IMR-90 (cell line): ENCODE measurements at regions not wholly inside any gene's neighbourhood (a gene's known extent, or its start where the extent isn't known, plus 50 kb on each side); places are given as distances from the start of the nearest gene placed in this dataset.

Source experiments
- ATAC-seq: fragments of 200-7000 bp; cut with Tn5 transposase; 2 replicates; pipeline ENCODE4 v1.9.1; 2020; ENCODE audit warnings: low read depth, mild to moderate bottlenecking, moderate library complexity
- BruUV-seq: library from RNA; stranded (reverse); fragments of 400-500 nt; replicated peaks from 2 replicates; lab custom pipeline; 2021; lab: Mats Ljungman, UMichigan
- CTCF ChIA-PET: fragments of 300-600 bp; formaldehyde crosslinking; extraction: SDS; loops from one replicate; lab custom pipeline; 2021; ENCODE audit warnings: antibody characterized with exemption; lab: Yijun Ruan, JAX
- POLR2A ChIA-PET: fragments of 300-600 bp; sonication (Branson Sonifier 250); formaldehyde crosslinking; loops from one replicate; lab custom pipeline; 2022; ENCODE audit warnings: antibody characterized with exemption; ENCODE audit not compliant: unreplicated experiment; lab: Charles Lee
- DNase-seq: peaks from one replicate; pipeline ENCODE4 v3.0.0; 2013
- H2AFZ ChIP-seq: replicated peaks from 2 replicates; pipeline ENCODE3; 2013; ENCODE audit warnings: low read length, mild to moderate bottlenecking; ENCODE audit not compliant: poor library complexity
- H2AK5ac ChIP-seq: 2 replicates; pipeline ENCODE4 v1.6.1; 2013; ENCODE audit warnings: low read depth, low read length, inconsistent platforms
- H2AK9ac ChIP-seq: replicated peaks from 2 replicates; pipeline ENCODE3; 2013; ENCODE audit warnings: mild to moderate bottlenecking, low read depth, low read length, moderate library complexity; ENCODE audit not compliant: poor library complexity
- H2BK120ac ChIP-seq: 2 replicates; pipeline ENCODE4 v1.6.1; 2013; ENCODE audit warnings: low read depth, low read length, inconsistent platforms
- H2BK15ac ChIP-seq: 3 replicates; pipeline ENCODE4 v1.6.1; 2013; ENCODE audit warnings: low read depth, low read length, inconsistent platforms
- H2BK20ac ChIP-seq: 2 replicates; pipeline ENCODE4 v1.6.1; 2013; ENCODE audit warnings: low read depth, mild to moderate bottlenecking, inconsistent platforms, low read length, moderate library complexity
- H2BK5ac ChIP-seq: 2 replicates; pipeline ENCODE4 v1.6.1; 2013; ENCODE audit warnings: mild to moderate bottlenecking, low read depth, low read length, inconsistent platforms; ENCODE audit not compliant: poor library complexity, severe bottlenecking
- H3K14ac ChIP-seq: replicated peaks from 2 replicates; pipeline ENCODE4 v1.6.1; 2013; ENCODE audit warnings: low read depth, low read length, inconsistent platforms
- H3K18ac ChIP-seq: 2 replicates; pipeline ENCODE4 v1.6.1; 2013; ENCODE audit warnings: low read depth, low read length, control low read depth
- H3K23ac ChIP-seq: 2 replicates; pipeline ENCODE4 v1.6.1; 2013; ENCODE audit warnings: low read depth, low read length, inconsistent platforms
- H3K27ac ChIP-seq: 2 replicates; pipeline ENCODE4 v1.5.1; 2013; ENCODE audit warnings: mild to moderate bottlenecking, control low read depth, low read length; ENCODE audit not compliant: insufficient read depth
- H3K27me3 ChIP-seq: 2 replicates; pipeline ENCODE4 v1.6.1; 2013; ENCODE audit warnings: low read length; ENCODE audit not compliant: control insufficient read depth, insufficient read depth
- H3K36me3 ChIP-seq: 2 replicates; pipeline ENCODE4 v1.6.1; 2013; ENCODE audit warnings: low read length, mixed read lengths; ENCODE audit not compliant: control insufficient read depth, insufficient read depth
- H3K4ac ChIP-seq: 2 replicates; pipeline ENCODE4 v1.6.1; 2013; ENCODE audit warnings: low read depth, low read length, inconsistent platforms
- H3K4me1 ChIP-seq: 2 replicates; pipeline ENCODE4 v1.6.1; 2013; ENCODE audit warnings: low read length, mixed read lengths; ENCODE audit not compliant: control insufficient read depth, insufficient read depth
- H3K4me2 ChIP-seq: 2 replicates; pipeline ENCODE4 v1.6.1; 2013; ENCODE audit warnings: low read depth, mild to moderate bottlenecking, control low read depth, low read length, moderate library complexity
- H3K4me3 ChIP-seq: 2 replicates; pipeline ENCODE4 v1.5.1; 2013; ENCODE audit warnings: low read depth, mild to moderate bottlenecking, control low read depth, low read length, moderate library complexity; ENCODE audit not compliant: insufficient read depth
- H3K56ac ChIP-seq: 2 replicates; pipeline ENCODE4 v1.6.1; 2013; ENCODE audit warnings: low read length, inconsistent platforms; ENCODE audit not compliant: insufficient read depth; ENCODE audit errors: extremely low read depth
- H3K79me1 ChIP-seq, 2 experiments: 2 replicates each; pipeline ENCODE4 v1.6.1; 2013; ENCODE audit warnings: low read length in 2 of 2, inconsistent platforms in 1 of 2, low read depth in 1 of 2
- H3K9ac ChIP-seq: 2 replicates; pipeline ENCODE4 v1.6.1; 2013; ENCODE audit warnings: low read depth, low read length, control low read depth
- H3K9me1 ChIP-seq: 2 replicates; pipeline ENCODE4 v1.6.1; 2013; ENCODE audit warnings: low read length, inconsistent platforms; ENCODE audit not compliant: insufficient read depth
- H3K9me3 ChIP-seq: 2 replicates; pipeline ENCODE4 v1.6.1; 2013; ENCODE audit warnings: low read length; ENCODE audit not compliant: control insufficient read depth, insufficient read depth
- H4K20me1 ChIP-seq: 2 replicates; pipeline ENCODE4 v1.6.1; 2013; ENCODE audit warnings: low read length, inconsistent platforms; ENCODE audit not compliant: insufficient read depth
- H4K5ac ChIP-seq: 2 replicates; pipeline ENCODE4 v1.6.1; 2013; ENCODE audit warnings: mild to moderate bottlenecking, low read depth, low read length, control low read depth
- H4K8ac ChIP-seq, 2 experiments: 2 replicates each; pipeline ENCODE4 v1.6.1; 2013; ENCODE audit warnings: low read depth in 2 of 2, low read length in 2 of 2, control low read depth in 1 of 2, inconsistent platforms in 1 of 2
- H4K91ac ChIP-seq: 2 replicates; pipeline ENCODE4 v1.6.1; 2013; ENCODE audit warnings: low read depth, low read length, inconsistent platforms; ENCODE audit not compliant: insufficient read depth
- BHLHE40 ChIP-seq: fragments of 150-350 bp; IDR thresholded peaks from 2 replicates; pipeline ENCODE4 v1.6.1; 2016; ENCODE audit warnings: mild to moderate bottlenecking, low read depth, low read length
- CEBPB ChIP-seq: IDR thresholded peaks from 2 replicates; pipeline ENCODE4 v1.6.1; 2012; ENCODE audit warnings: low read depth, low read length, improper control_type of control experiment
- CHD1 ChIP-seq: IDR thresholded peaks from 2 replicates; pipeline ENCODE4 v1.6.1; 2012; ENCODE audit warnings: low read depth, low read length, improper control_type of control experiment
- FOS ChIP-seq: fragments of 150-350 bp; IDR thresholded peaks from 2 replicates; pipeline ENCODE4 v1.6.1; 2016; ENCODE audit warnings: low read depth, low read length
- MAFK ChIP-seq: IDR thresholded peaks from 2 replicates; pipeline ENCODE4 v1.6.1; 2012; ENCODE audit warnings: low read depth, low read length, improper control_type of control experiment
- MAZ ChIP-seq: IDR thresholded peaks from 2 replicates; pipeline ENCODE4 v1.6.1; 2012; ENCODE audit warnings: low read depth, mild to moderate bottlenecking, low read length, improper control_type of control experiment, moderate library complexity, borderline replicate concordance
- MXI1 ChIP-seq: IDR thresholded peaks from 2 replicates; pipeline ENCODE4 v1.6.1; 2012; ENCODE audit warnings: low read depth, mild to moderate bottlenecking, low read length, moderate library complexity, borderline replicate concordance
- NFE2L2 ChIP-seq: fragments of 150-350 bp; IDR thresholded peaks from 2 replicates; pipeline ENCODE4 v1.6.1; 2016; ENCODE audit warnings: low read depth, mild to moderate bottlenecking, low read length
- POLR2A ChIP-seq: IDR thresholded peaks from 2 replicates; pipeline ENCODE4 v1.6.1; 2012; ENCODE audit warnings: mild to moderate bottlenecking, low read depth, low read length
- RAD21 ChIP-seq: IDR thresholded peaks from 2 replicates; pipeline ENCODE4 v1.6.1; 2012; ENCODE audit warnings: low read length, improper control_type of control experiment
- RCOR1 ChIP-seq: IDR thresholded peaks from 2 replicates; pipeline ENCODE4 v1.6.1; 2012; ENCODE audit warnings: mild to moderate bottlenecking, low read length, improper control_type of control experiment; ENCODE audit not compliant: insufficient replicate concordance
- RFX5 ChIP-seq: IDR thresholded peaks from 2 replicates; pipeline ENCODE4 v1.8.0; 2012; ENCODE audit warnings: low read depth, mild to moderate bottlenecking, low read length, moderate library complexity
- SMC3 ChIP-seq: fragments of 150-350 bp; IDR thresholded peaks from 2 replicates; pipeline ENCODE4 v1.6.1; 2016; ENCODE audit warnings: low read depth, mild to moderate bottlenecking, antibody characterized with exemption, low read length, moderate library complexity
- WGBS, 2 experiments: methylation state at CpG; one replicate each; pipeline versions ENCODE4 v1.1.5 to v1.1.7; 2013; ENCODE audit warnings: missing lambda C conversion rate in 2 of 2; ENCODE audit not compliant: insufficient read length in 1 of 2; ENCODE audit errors: extremely low coverage in 2 of 2; 5-methylcytosine and 5-hydroxymethylcytosine counted together
- dilution Hi-C: fragments of 300-500 bp; cut with HindIII; formaldehyde crosslinking; loops from one replicate; pipeline ENCODE4 v1.14.3; 2018; ENCODE audit warnings: low sequenced_read_pairs; ENCODE audit not compliant: unreplicated experiment
- in situ Hi-C: fragments of 300-500 bp; cut with MboI; formaldehyde crosslinking; loops from 3 replicates; pipeline ENCODE4 v1.14.3; 2019; ENCODE audit warnings: low sequenced_read_pairs, inconsistent platforms, mixed read lengths
- intact Hi-C: fragments of 100-400 bp; cut with micrococcal nuclease; formaldehyde crosslinking; loops from 2 replicates; pipeline ENCODE4 v1.10.0; 2022
- TF ChIP-seq, protein P1 (sequence below): conservative IDR thresholded peaks from 2 replicates; pipeline ENCODE4 v1.5.1; 2012; ENCODE audit warnings: mild to moderate bottlenecking, low read depth, low read length, improper control_type of control experiment
- TF ChIP-seq, protein P2 (sequence below): fragments of 150-350 bp; IDR thresholded peaks from 2 replicates; pipeline ENCODE4 v1.6.1; 2017; ENCODE audit warnings: mild to moderate bottlenecking, antibody characterized with exemption, low read length, low read depth
- TF ChIP-seq, protein P3 (sequence below): fragments of 150-350 bp; IDR thresholded peaks from 2 replicates; pipeline ENCODE4 v1.6.1; 2016; ENCODE audit warnings: low read depth, mild to moderate bottlenecking, low read length, moderate library complexity, borderline replicate concordance

DNA sequence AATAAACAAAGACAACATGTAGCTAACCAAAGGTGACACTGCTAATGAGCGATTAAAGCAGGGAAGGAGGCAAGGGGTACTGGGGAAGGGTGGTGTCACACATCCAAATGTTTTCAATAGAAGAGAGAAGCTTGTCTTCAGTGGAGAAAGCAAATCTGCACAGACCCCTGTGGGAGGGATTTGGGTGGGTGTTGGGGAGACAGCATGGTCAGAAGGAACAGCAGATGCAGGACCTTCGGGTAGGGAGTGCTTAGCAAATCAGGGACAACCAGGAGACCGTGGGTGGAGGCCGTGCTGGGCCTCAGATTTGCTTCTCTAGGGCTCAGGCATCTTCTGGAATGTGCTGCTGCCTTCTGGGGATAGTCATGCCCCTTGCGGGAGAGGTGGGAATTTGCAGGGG lies 185.3 kb upstream of the RAB6C start:
- no peak for ATAC-seq
- Histone ChIP-seq H3K56ac (no peak overlapping the region), H3K4me2 (no peak overlapping the region), H4K20me1 (no peaks in the 10 kb centered on the region), H2AK9ac (no peak overlapping the region), H2BK120ac (no peak overlapping the region), H3K9me3 (peaks cover 5% of the 10 kb centered on the region; the same call in 1 of the 2 replicates), H3K27me3 (no peaks in the 10 kb centered on the region), H2AFZ (no peak overlapping the region), H4K91ac (no peak overlapping the region), H3K4me1 (no peaks in the 10 kb centered on the region), H4K8ac (no peak overlapping the region), H2BK5ac (no peak overlapping the region), H3K9ac (no peak overlapping the region), H2BK15ac (no peak overlapping the region), H3K14ac (no peak overlapping the region), H3K79me1 (no peaks in the 10 kb centered on the region), H4K5ac (no peak overlapping the region), H2BK20ac (no peak overlapping the region), H3K18ac (no peak overlapping the region), H3K27ac (no peak overlapping the region), H3K4ac (no peak overlapping the region), H3K4me3 (no peak overlapping the region), H2AK5ac (no peak overlapping the region), H3K9me1 (no peaks in the 10 kb centered on the region), H3K23ac (no peak overlapping the region), H3K36me3 (no peaks in the 10 kb centered on the region)
- ChIA-PET POLR2A (no interaction called here), CTCF (no interaction called here)
- DNase-seq, result no peak
- TF ChIP-seq, protein P1, sequence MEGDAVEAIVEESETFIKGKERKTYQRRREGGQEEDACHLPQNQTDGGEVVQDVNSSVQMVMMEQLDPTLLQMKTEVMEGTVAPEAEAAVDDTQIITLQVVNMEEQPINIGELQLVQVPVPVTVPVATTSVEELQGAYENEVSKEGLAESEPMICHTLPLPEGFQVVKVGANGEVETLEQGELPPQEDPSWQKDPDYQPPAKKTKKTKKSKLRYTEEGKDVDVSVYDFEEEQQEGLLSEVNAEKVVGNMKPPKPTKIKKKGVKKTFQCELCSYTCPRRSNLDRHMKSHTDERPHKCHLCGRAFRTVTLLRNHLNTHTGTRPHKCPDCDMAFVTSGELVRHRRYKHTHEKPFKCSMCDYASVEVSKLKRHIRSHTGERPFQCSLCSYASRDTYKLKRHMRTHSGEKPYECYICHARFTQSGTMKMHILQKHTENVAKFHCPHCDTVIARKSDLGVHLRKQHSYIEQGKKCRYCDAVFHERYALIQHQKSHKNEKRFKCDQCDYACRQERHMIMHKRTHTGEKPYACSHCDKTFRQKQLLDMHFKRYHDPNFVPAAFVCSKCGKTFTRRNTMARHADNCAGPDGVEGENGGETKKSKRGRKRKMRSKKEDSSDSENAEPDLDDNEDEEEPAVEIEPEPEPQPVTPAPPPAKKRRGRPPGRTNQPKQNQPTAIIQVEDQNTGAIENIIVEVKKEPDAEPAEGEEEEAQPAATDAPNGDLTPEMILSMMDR, result no peak
- TF ChIP-seq, protein P2, sequence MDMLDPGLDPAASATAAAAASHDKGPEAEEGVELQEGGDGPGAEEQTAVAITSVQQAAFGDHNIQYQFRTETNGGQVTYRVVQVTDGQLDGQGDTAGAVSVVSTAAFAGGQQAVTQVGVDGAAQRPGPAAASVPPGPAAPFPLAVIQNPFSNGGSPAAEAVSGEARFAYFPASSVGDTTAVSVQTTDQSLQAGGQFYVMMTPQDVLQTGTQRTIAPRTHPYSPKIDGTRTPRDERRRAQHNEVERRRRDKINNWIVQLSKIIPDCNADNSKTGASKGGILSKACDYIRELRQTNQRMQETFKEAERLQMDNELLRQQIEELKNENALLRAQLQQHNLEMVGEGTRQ, result no peak
- TF ChIP-seq RFX5 (no peak), POLR2A (no peak), CHD1 (no peak), BHLHE40 (no peak), RAD21 (no peak), MXI1 (no peak), SMC3 (no peak), MAZ (no peak), FOS (no peak), RCOR1 (no peak), NFE2L2 (no peak), CEBPB (no peak), MAFK (no peak)
- TF ChIP-seq, protein P3, sequence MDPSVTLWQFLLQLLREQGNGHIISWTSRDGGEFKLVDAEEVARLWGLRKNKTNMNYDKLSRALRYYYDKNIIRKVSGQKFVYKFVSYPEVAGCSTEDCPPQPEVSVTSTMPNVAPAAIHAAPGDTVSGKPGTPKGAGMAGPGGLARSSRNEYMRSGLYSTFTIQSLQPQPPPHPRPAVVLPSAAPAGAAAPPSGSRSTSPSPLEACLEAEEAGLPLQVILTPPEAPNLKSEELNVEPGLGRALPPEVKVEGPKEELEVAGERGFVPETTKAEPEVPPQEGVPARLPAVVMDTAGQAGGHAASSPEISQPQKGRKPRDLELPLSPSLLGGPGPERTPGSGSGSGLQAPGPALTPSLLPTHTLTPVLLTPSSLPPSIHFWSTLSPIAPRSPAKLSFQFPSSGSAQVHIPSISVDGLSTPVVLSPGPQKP, result no peak
- WGBS, 2 experiments, result 40% methylated on average over 2 of the region's 5 CpGs; no CpG with 5 or more reads in 1 of the 2 experiments
- BruUV-seq, result no TSS peak
- intact Hi-C loops (no loop called here), in situ Hi-C loops (no loop called here), dilution Hi-C loops (no loop called here)
